ENCODE measurements at regions not wholly inside any gene's neighbourhood (a gene's known extent, or its start where the extent isn't known, plus 50 kb on each side); places are given as distances from the start of the nearest gene placed in this dataset.

- no peak overlapping the region for H2AFZ ChIP-seq (ENCODE audit: low read length)
- no peak overlapping the region for H3K4me3 ChIP-seq (ENCODE audit: insufficient read depth, low read length)
- DNase-seq (ENCODE audit: insufficient read length, low spot score, missing footprints): no peak
- no peak for TF ChIP-seq CTCF (IDR thresholded peaks at IDR 0.05; ENCODE audit: extremely low read depth, low read depth, low read length)
- no peaks in the 10 kb centered on the region for H3K79me2 ChIP-seq (ENCODE audit: insufficient read depth, low read length)
- H3K4me2 ChIP-seq (ENCODE audit: insufficient read depth, low read length): no peak overlapping the region
- no peak overlapping the region for H3K27ac ChIP-seq (ENCODE audit: low read depth, low read length)
- H3K36me3 ChIP-seq (ENCODE audit: insufficient read depth, low read length): no peaks in the 10 kb centered on the region
- H3K9me3 ChIP-seq (ENCODE audit: low read depth, low read length): no peaks in the 10 kb centered on the region
- no peaks in the 10 kb centered on the region for H4K20me1 ChIP-seq (ENCODE audit: insufficient read depth, low read length)
- no peaks in the 10 kb centered on the region for H3K4me1 ChIP-seq (ENCODE audit: insufficient read depth, low read length)
- H3K27me3 ChIP-seq (ENCODE audit: insufficient read depth, low read length): no peaks in the 10 kb centered on the region
Observed at GRCh38 chr6:126131246-126131645, 144.9 kb downstream of the TRMT11 start.

- H3K4me3 ChIP-seq (ENCODE audit: insufficient read depth, low read length): no peak overlapping the region
- H3K9me3 ChIP-seq (ENCODE audit: low read depth, low read length): no peaks in the 10 kb centered on the region
- H3K79me2 ChIP-seq (ENCODE audit: insufficient read depth, low read length): no peaks in the 10 kb centered on the region
- no peaks in the 10 kb centered on the region for H4K20me1 ChIP-seq (ENCODE audit: insufficient read depth, low read length)
- no peak overlapping the region for H2AFZ ChIP-seq (ENCODE audit: low read length)
- DNase-seq (ENCODE audit: insufficient read length, low spot score, missing footprints): no peak
- no peaks in the 10 kb centered on the region for H3K4me1 ChIP-seq (ENCODE audit: insufficient read depth, low read length)
- H3K27ac ChIP-seq (ENCODE audit: low read depth, low read length): no peak overlapping the region
- TF ChIP-seq CTCF (IDR thresholded peaks at IDR 0.05; ENCODE audit: extremely low read depth, low read depth, low read length): no peak
- no peaks in the 10 kb centered on the region for H3K27me3 ChIP-seq (ENCODE audit: insufficient read depth, low read length)
- H3K36me3 ChIP-seq (ENCODE audit: insufficient read depth, low read length): no peaks in the 10 kb centered on the region
- H3K4me2 ChIP-seq (ENCODE audit: insufficient read depth, low read length): no peak overlapping the region
Observed at GRCh38 chr6:126133984-126134383, 147.6 kb downstream of the TRMT11 start.

GRCh38 chr6:126134491-126134890 lies 148.2 kb downstream of the TRMT11 start:
- DNase-seq (ENCODE audit: insufficient read length, low spot score, missing footprints): no peak
- H4K20me1 ChIP-seq (ENCODE audit: insufficient read depth, low read length): no peaks in the 10 kb centered on the region
- no peaks in the 10 kb centered on the region for H3K4me1 ChIP-seq (ENCODE audit: insufficient read depth, low read length)
- no peak overlapping the region for H3K4me3 ChIP-seq (ENCODE audit: insufficient read depth, low read length)
- H3K79me2 ChIP-seq (ENCODE audit: insufficient read depth, low read length): no peaks in the 10 kb centered on the region
- H3K27me3 ChIP-seq (ENCODE audit: insufficient read depth, low read length): no peaks in the 10 kb centered on the region
- no peak overlapping the region for H3K4me2 ChIP-seq (ENCODE audit: insufficient read depth, low read length)
- H2AFZ ChIP-seq (ENCODE audit: low read length): no peak overlapping the region
- H3K36me3 ChIP-seq (ENCODE audit: insufficient read depth, low read length): no peaks in the 10 kb centered on the region
- no peaks in the 10 kb centered on the region for H3K9me3 ChIP-seq (ENCODE audit: low read depth, low read length)
- H3K27ac ChIP-seq (ENCODE audit: low read depth, low read length): no peak overlapping the region
- TF ChIP-seq CTCF (IDR thresholded peaks at IDR 0.05; ENCODE audit: extremely low read depth, low read depth, low read length): no peak

- no peak overlapping the region for H3K4me2 ChIP-seq (ENCODE audit: insufficient read depth, low read length)
- H3K9me3 ChIP-seq (ENCODE audit: low read depth, low read length): no peaks in the 10 kb centered on the region
- no peaks in the 10 kb centered on the region for H4K20me1 ChIP-seq (ENCODE audit: insufficient read depth, low read length)
- no peak overlapping the region for H2AFZ ChIP-seq (ENCODE audit: low read length)
- H3K36me3 ChIP-seq (ENCODE audit: insufficient read depth, low read length): no peaks in the 10 kb centered on the region
- no peak overlapping the region for H3K4me3 ChIP-seq (ENCODE audit: insufficient read depth, low read length)
- no peaks in the 10 kb centered on the region for H3K27me3 ChIP-seq (ENCODE audit: insufficient read depth, low read length)
- DNase-seq (ENCODE audit: insufficient read length, low spot score, missing footprints): no peak
- TF ChIP-seq CTCF (IDR thresholded peaks at IDR 0.05; ENCODE audit: extremely low read depth, low read depth, low read length): no peak
- H3K79me2 ChIP-seq (ENCODE audit: insufficient read depth, low read length): no peaks in the 10 kb centered on the region
- no peak overlapping the region for H3K27ac ChIP-seq (ENCODE audit: low read depth, low read length)
- H3K4me1 ChIP-seq (ENCODE audit: insufficient read depth, low read length): no peaks in the 10 kb centered on the region
Observed at GRCh38 chr6:126140015-126140414, 153.7 kb downstream of the TRMT11 start.
